ENCODE measurements at regions not wholly inside any gene's neighbourhood (a gene's known extent, or its start where the extent isn't known, plus 50 kb on each side); places are given as distances from the start of the nearest gene placed in this dataset.

GRCh38 chr7:153087498-153087897 lies 327.9 kb downstream of the ACTR3B start:
- TF ChIP-seq, protein P1, sequence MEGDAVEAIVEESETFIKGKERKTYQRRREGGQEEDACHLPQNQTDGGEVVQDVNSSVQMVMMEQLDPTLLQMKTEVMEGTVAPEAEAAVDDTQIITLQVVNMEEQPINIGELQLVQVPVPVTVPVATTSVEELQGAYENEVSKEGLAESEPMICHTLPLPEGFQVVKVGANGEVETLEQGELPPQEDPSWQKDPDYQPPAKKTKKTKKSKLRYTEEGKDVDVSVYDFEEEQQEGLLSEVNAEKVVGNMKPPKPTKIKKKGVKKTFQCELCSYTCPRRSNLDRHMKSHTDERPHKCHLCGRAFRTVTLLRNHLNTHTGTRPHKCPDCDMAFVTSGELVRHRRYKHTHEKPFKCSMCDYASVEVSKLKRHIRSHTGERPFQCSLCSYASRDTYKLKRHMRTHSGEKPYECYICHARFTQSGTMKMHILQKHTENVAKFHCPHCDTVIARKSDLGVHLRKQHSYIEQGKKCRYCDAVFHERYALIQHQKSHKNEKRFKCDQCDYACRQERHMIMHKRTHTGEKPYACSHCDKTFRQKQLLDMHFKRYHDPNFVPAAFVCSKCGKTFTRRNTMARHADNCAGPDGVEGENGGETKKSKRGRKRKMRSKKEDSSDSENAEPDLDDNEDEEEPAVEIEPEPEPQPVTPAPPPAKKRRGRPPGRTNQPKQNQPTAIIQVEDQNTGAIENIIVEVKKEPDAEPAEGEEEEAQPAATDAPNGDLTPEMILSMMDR (IDR thresholded peaks at IDR 0.05) = no peak
- no peak for TF ChIP-seq EP300 (IDR thresholded peaks at IDR 0.05)
- no peak for TF ChIP-seq POLR2AphosphoS5 (IDR thresholded peaks at IDR 0.05)
- TF ChIP-seq POLR2A (IDR thresholded peaks at IDR 0.05) = no peak
